GM21786 (cell line): ENCODE measurements at regions not wholly inside any gene's neighbourhood (a gene's known extent, or its start where the extent isn't known, plus 50 kb on each side); places are given as distances from the start of the nearest gene placed in this dataset.
A peak's percentile ranks its signal among the peaks of the same experiment; 100 is the strongest.
"Not testable (repeated sequence)": the region's sequence is repeated elsewhere in the genome, so short reads cannot be mapped to it uniquely, and the experiment has no call there.

Experiments
- ATAC-seq: cut with Tn5 transposase; IDR thresholded peaks from one replicate; pipeline ENCODE4 v1.9.1; 2021; ENCODE audit not compliant: unreplicated experiment

DNA sequence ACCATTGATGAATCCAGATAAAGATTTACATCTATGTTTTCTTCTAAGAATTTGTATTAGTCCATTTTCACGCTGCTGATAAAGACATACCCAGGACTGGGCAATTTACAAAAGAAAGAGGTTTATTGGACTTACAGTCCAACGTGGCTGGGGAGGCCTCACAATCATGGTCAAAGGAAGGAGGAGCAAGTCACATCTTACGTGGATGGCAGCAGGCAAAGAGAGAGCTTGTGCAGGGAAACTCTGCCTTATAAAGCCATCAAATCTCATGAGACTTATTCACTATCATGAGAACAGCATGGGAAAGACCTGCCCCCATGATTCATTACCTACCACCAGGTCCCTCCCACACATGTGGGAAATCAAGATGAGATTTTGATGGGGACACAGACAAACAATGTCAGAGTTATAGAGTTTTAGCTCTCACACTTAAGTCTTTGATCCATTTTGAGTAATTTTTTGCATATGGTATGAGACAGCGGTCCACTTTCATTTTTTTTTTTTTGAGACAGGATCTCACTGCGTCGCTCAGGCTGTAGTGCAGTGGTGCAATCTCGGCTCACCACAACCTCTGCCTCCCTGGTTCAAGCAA, 53.5 kb upstream of the JADE2 start:
- ATAC-seq = not testable (repeated sequence)

DNA sequence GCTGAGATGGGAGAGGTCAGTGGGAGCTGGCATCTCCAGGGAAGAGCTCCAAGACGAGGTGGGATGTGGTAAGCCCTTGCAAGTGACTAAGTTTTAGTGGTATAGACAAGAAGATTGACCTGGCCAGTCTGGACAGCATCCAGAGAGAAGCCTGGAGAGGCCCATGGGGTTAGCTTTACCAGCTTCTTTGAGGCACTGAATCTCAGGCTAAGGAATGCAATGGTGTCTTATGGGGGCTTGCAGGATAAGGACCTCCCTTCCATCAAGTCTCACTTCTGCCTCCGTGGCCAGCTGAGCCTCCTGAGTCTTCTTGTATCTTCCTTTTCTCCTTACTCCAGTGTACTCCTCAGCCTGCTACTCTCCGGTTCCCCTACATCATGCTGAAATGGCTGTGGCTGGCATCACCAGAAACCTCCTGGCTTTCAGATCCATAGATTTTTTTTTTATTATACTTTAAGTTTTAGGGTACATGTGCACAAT, 56.5 kb upstream of the JADE2 start:
- no peak for ATAC-seq

- ATAC-seq = no peak
These were observed 55.5 kb upstream of the CDKN2AIPNL start for GRCh38 chr5:134467231-134467630.

DNA sequence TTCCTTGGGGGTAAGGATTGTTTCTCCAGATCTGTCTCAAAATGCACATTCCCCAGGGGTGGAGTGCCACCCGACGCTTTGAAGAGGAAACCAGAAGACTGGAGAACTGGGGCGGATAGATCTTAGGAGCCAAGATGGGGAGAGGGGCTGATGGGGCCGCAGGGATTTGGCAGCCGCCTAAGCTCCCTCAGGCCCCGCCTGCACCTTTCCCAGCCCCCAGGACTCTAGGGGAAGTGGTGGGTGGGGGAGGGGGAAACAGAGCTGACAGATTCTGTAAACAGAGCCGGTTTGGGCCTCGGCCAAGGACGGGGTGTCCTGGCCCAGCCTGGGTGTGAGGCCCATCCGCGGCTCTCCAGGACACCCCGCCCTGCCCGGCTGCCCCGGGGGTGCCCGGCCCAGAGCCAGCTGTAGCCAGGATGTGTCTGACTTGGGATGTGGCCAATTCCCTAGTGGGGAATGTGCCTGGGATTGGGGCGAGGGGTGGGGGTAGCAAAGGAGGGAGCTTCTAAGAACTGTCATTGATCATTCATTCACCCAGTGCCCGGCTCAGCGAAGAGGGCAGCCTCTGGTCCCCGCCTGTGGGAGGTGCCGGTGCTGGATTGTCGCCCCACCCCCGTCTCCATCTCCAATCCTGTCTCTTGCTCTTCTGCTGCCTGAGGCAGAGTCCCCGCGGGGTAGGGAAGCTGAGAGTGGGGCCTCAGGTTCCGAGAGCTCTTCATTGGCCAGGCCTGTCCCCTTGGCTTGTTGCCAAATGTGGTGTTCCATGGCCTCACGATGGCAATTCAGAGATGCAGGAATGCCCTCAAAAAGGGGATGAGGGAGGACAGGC, 54.8 kb upstream of the CDKN2AIPNL start:
- ATAC-seq = peak; percentile 33

- ATAC-seq = peak; percentile 80
These were observed 54.1 kb upstream of the CDKN2AIPNL start for GRCh38 chr5:134465816-134466240.

DNA sequence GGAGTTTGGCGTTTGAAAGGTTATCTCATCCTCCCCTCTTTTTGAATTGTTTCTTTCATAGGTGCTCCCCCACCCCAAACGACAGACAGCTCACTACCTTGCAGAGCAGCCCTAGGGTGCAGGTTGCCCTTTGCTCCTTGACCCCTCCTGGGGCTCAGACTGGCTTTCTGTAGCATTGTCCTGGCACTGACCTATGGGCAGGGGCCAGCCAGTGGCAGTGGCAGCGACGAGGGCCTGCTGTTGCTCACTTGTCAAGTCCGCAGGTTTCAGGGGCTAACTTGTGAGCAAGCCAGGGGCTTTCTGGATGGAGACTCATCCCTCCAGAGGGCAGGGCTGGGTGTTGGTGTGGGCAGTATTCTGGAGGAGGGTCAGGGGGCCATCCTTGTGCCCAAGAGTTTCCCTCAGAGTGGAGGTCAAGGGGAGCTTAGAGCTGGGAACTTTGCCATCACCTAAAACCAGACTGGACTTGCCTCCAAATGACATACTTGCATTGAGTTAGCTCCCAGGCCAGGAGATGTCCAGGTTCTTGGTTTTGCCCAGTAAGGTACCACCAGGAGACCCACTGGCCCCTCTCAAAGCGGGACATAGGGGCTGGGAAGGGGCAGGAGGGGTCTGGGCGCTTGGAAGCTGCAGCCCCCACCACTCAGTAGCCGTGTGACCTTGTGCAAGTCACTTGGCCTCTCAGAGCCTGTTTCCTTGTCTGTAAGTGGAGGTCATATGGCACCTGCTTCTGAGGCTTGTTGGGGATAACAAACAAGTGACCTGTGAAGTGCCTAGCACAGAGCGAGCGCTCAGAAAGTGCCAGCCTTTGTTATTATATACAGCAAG, 53.5 kb upstream of the CDKN2AIPNL start:
- peak; percentile 31 for ATAC-seq

GRCh38 chr5:134463991-134464760, 52.5 kb upstream of the CDKN2AIPNL start:
- ATAC-seq = no peak

DNA sequence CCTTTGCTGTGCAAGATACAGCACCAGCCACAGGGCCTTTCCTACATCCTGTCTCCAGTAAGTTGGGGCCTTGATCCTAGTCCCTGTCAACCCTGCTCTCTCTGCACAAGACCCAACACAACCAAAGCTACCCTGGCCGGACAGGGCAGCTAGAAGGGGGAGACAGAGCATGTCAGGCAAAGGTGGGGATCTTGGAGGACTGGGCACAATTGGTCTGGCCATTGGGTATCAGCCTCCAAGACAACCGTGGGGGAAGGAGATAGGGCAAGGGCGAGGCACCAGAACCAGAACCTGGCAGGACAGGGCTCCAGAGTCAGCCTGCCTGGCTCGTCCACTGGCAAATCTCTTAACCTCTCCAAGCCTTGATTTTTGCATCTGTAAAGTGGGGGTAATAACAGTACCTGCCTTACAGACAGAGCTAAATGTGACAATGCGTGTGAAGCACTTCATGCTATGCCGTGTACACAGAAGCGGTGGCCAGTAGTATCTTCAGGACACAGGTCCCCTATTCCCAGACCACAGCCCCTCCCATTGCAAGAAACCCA, 51.6 kb upstream of the CDKN2AIPNL start:
- no peak for ATAC-seq

- ATAC-seq = no peak
These were observed 51.1 kb upstream of the CDKN2AIPNL start for GRCh38 chr5:134462761-134463160.

DNA sequence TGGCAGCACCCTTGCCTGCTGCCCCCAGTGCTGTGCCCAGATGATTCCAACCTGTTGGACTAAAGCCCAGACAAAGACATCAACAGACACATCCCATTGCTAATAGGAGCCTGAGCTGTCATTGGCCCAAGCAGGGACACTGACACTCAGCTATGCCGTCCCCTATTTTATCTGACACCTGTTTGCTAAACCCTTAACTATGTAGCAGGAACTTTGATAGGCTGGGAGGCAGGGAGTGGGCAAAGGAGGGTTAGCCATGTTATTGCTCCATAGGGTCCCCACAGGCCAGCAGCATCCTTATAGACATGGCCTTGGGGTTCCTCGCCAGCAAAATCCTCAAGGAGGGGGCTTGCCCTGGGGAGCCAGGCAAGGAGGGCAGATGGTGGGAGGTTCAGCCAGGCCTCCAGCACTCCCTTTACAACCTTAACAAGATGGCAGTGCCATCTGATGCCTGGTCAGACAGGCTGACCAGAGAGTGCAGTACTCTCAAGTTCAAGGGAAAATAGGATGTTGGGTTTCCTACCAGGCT, 50.4 kb upstream of the CDKN2AIPNL start:
- ATAC-seq = no peak
